Stimulated activated naive CD8-positive, alpha-beta T cell treated with anti-CD3 and anti-CD28 coated beads, Interleukin-15, amount 100 ng/mL, for 72 hours (primary cell): ENCODE measurements at regions not wholly inside any gene's neighbourhood (a gene's known extent, or its start where the extent isn't known, plus 50 kb on each side); places are given as distances from the start of the nearest gene placed in this dataset.

Experiments
- ATAC-seq: fragments of 150-1000 bp; cut with Tn5 transposase; 2 replicates; pipeline ENCODE4 v1.10.0; 2021; ENCODE audit warnings: mild to moderate bottlenecking, moderate library complexity
- DNase-seq, 2 donors: peaks; one replicate each; pipeline ENCODE4 v3.0.0; 2021 to 2022
- H3K27ac Mint-ChIP-seq, 2 donors: one replicate each; pipeline ENCODE4 v1.8.0; 2022; ENCODE audit warnings: mild to moderate bottlenecking in 2 of 2, mixed read lengths in 2 of 2, moderate library complexity in 2 of 2
- H3K27me3 Mint-ChIP-seq: one replicate; pipeline ENCODE4 v1.8.0; 2022; ENCODE audit warnings: mixed read lengths
- H3K4me1 Mint-ChIP-seq: one replicate; pipeline ENCODE4 v1.8.0; 2022; ENCODE audit warnings: mild to moderate bottlenecking, mixed read lengths
- H3K4me3 Mint-ChIP-seq, 2 donors: one replicate each; pipeline ENCODE4 v1.8.0; 2022; ENCODE audit warnings: mild to moderate bottlenecking in 2 of 2, mixed read lengths in 2 of 2, moderate library complexity in 1 of 2
- H3K9me3 Mint-ChIP-seq, 2 donors: one replicate each; pipeline ENCODE4 v1.8.0; 2022; ENCODE audit warnings: mixed read lengths in 2 of 2

- no peaks in the 10 kb centered on the region for H3K27me3 Mint-ChIP-seq
Measured at GRCh38 chr1:188424176-188424575, 1595.4 kb downstream of the PLA2G4A start.

GRCh38 chr1:188425687-188426086 is 1596.9 kb downstream of the PLA2G4A start:
- no peak for DNase-seq
- peaks cover 0 to under 1% of the 10 kb centered on the region in 2 donors for H3K9me3 Mint-ChIP-seq
- no peaks in the 10 kb centered on the region for H3K4me1 Mint-ChIP-seq
- no peak overlapping the region for H3K27ac Mint-ChIP-seq
- H3K27me3 Mint-ChIP-seq, result no peaks in the 10 kb centered on the region
- H3K4me3 Mint-ChIP-seq, result no peak overlapping the region
- ATAC-seq, result no peak

More at GRCh38 chr1:188424176-188424575, 1595.4 kb downstream of the PLA2G4A start:
- Mint-ChIP-seq H3K4me1 (no peaks in the 10 kb centered on the region), H3K4me3 (no peak overlapping the region), H3K9me3 (peaks cover 0 to 6% of the 10 kb centered on the region in 2 donors), H3K27ac (no peak overlapping the region)
- ATAC-seq (no peak), DNase-seq (no peak)

GRCh38 chr1:188426561-188426960 is 1597.8 kb downstream of the PLA2G4A start:
- Mint-ChIP-seq H3K4me1 (no peaks in the 10 kb centered on the region), H3K4me3 (no peak overlapping the region), H3K9me3 (no peaks in the 10 kb centered on the region), H3K27me3 (no peaks in the 10 kb centered on the region), H3K27ac (no peak overlapping the region)
- ATAC-seq (no peak), DNase-seq (no peak)

GRCh38 chr1:188427642-188428041 is 1598.9 kb downstream of the PLA2G4A start:
- no peaks in the 10 kb centered on the region for H3K27me3 Mint-ChIP-seq
- ATAC-seq (no peak), DNase-seq (no peak)
- H3K4me3 Mint-ChIP-seq, result no peak overlapping the region
- no peak overlapping the region for H3K27ac Mint-ChIP-seq
- H3K9me3 Mint-ChIP-seq, result no peaks in the 10 kb centered on the region
- H3K4me1 Mint-ChIP-seq, result no peaks in the 10 kb centered on the region

GRCh38 chr1:188429386-188429785 is 1600.6 kb downstream of the PLA2G4A start:
- DNase-seq, result no peak
- Mint-ChIP-seq H3K9me3 (no peaks in the 10 kb centered on the region), H3K4me1 (no peaks in the 10 kb centered on the region)

GRCh38 chr1:188432427-188432826 is 1603.7 kb downstream of the PLA2G4A start:
- Mint-ChIP-seq H3K4me1 (no peaks in the 10 kb centered on the region), H3K27me3 (no peaks in the 10 kb centered on the region), H3K27ac (no peak overlapping the region), H3K9me3 (no peaks in the 10 kb centered on the region), H3K4me3 (no peak overlapping the region)
- DNase-seq, result no peak
- ATAC-seq, result no peak

More at GRCh38 chr1:188429386-188429785, 1600.6 kb downstream of the PLA2G4A start:
- Mint-ChIP-seq H3K4me3 (no peak overlapping the region), H3K27me3 (no peaks in the 10 kb centered on the region), H3K27ac (no peak overlapping the region)
- no peak for ATAC-seq

GRCh38 chr1:188433425-188433824 is 1604.7 kb downstream of the PLA2G4A start:
- ATAC-seq (no peak), DNase-seq (no peak)
- Mint-ChIP-seq H3K4me3 (no peak overlapping the region), H3K4me1 (no peaks in the 10 kb centered on the region), H3K27me3 (no peaks in the 10 kb centered on the region), H3K27ac (no peak overlapping the region), H3K9me3 (peaks cover 0 to 4% of the 10 kb centered on the region in 2 donors)

GRCh38 chr1:188444526-188444925 is 1615.8 kb downstream of the PLA2G4A start:
- Mint-ChIP-seq H3K9me3 (peaks cover 0 to 4% of the 10 kb centered on the region in 2 donors), H3K27me3 (no peaks in the 10 kb centered on the region), H3K4me3 (no peak overlapping the region), H3K4me1 (no peaks in the 10 kb centered on the region), H3K27ac (no peak overlapping the region)
- no peak for ATAC-seq
- no peak for DNase-seq

GRCh38 chr1:188462837-188463236 is 1634.1 kb downstream of the PLA2G4A start:
- Mint-ChIP-seq H3K27me3 (no peaks in the 10 kb centered on the region), H3K27ac (no peak overlapping the region), H3K4me1 (no peaks in the 10 kb centered on the region), H3K9me3 (peaks cover under 1 to 11% of the 10 kb centered on the region in 2 donors), H3K4me3 (no peak overlapping the region)
- no peak for DNase-seq
- ATAC-seq, result no peak

- ATAC-seq (no peak), DNase-seq (no peak)
- H3K27me3 Mint-ChIP-seq, result no peaks in the 10 kb centered on the region
- H3K9me3 Mint-ChIP-seq, result peaks cover 0 to under 1% of the 10 kb centered on the region in 2 donors
- H3K27ac Mint-ChIP-seq, result no peak overlapping the region
- no peaks in the 10 kb centered on the region for H3K4me1 Mint-ChIP-seq
- no peak overlapping the region for H3K4me3 Mint-ChIP-seq
Measured at GRCh38 chr1:188463919-188464318, 1635.2 kb downstream of the PLA2G4A start.

GRCh38 chr1:188466539-188466938 is 1637.8 kb downstream of the PLA2G4A start:
- Mint-ChIP-seq H3K4me3 (no peak overlapping the region), H3K4me1 (no peaks in the 10 kb centered on the region), H3K27me3 (no peaks in the 10 kb centered on the region), H3K9me3 (no peaks in the 10 kb centered on the region), H3K27ac (no peak overlapping the region)
- ATAC-seq, result no peak
- DNase-seq, result no peak

- no peak for ATAC-seq
- Mint-ChIP-seq H3K27me3 (no peaks in the 10 kb centered on the region), H3K4me3 (no peak overlapping the region), H3K9me3 (peaks cover 6 to 12% of the 10 kb centered on the region in 2 donors), H3K27ac (no peak overlapping the region), H3K4me1 (no peaks in the 10 kb centered on the region)
- DNase-seq, result no peak
Measured at GRCh38 chr1:188476606-188477005, 1647.9 kb downstream of the PLA2G4A start.

- H3K27ac Mint-ChIP-seq, result no peak overlapping the region
- H3K27me3 Mint-ChIP-seq, result no peaks in the 10 kb centered on the region
Measured at GRCh38 chr1:188489336-188490112, 1660.8 kb downstream of the PLA2G4A start.

GRCh38 chr1:188496506-188496905 is 1667.8 kb downstream of the PLA2G4A start:
- ATAC-seq (no peak), DNase-seq (no peak)
- Mint-ChIP-seq H3K27ac (no peak overlapping the region), H3K27me3 (no peaks in the 10 kb centered on the region), H3K4me1 (no peaks in the 10 kb centered on the region), H3K4me3 (no peak overlapping the region), H3K9me3 (peaks cover 17 to 32% of the 10 kb centered on the region in 2 donors)

More at GRCh38 chr1:188489336-188490112, 1660.8 kb downstream of the PLA2G4A start:
- ATAC-seq (no peak), DNase-seq (no peak)
- H3K9me3 Mint-ChIP-seq, result peaks cover 0 to 4% of the 10 kb centered on the region in 2 donors
- no peaks in the 10 kb centered on the region for H3K4me1 Mint-ChIP-seq
- H3K4me3 Mint-ChIP-seq, result no peak overlapping the region

GRCh38 chr1:188497020-188497419 is 1668.3 kb downstream of the PLA2G4A start:
- Mint-ChIP-seq H3K9me3 (peaks cover 17 to 32% of the 10 kb centered on the region in 2 donors), H3K4me1 (no peaks in the 10 kb centered on the region), H3K4me3 (no peak overlapping the region), H3K27ac (no peak overlapping the region), H3K27me3 (no peaks in the 10 kb centered on the region)
- ATAC-seq (no peak), DNase-seq (no peak)

GRCh38 chr1:188499690-188500089 is 1670.9 kb downstream of the PLA2G4A start:
- ATAC-seq (no peak), DNase-seq (no peak)
- Mint-ChIP-seq H3K9me3 (peaks cover 17 to 32% of the 10 kb centered on the region in 2 donors), H3K4me1 (no peaks in the 10 kb centered on the region), H3K27me3 (no peaks in the 10 kb centered on the region), H3K27ac (no peak overlapping the region), H3K4me3 (no peak overlapping the region)

GRCh38 chr1:188514917-188515316 is 1686.2 kb downstream of the PLA2G4A start:
- Mint-ChIP-seq H3K9me3 (peaks cover 5 to 11% of the 10 kb centered on the region in 2 donors), H3K4me1 (no peaks in the 10 kb centered on the region), H3K27me3 (no peaks in the 10 kb centered on the region), H3K4me3 (no peak overlapping the region), H3K27ac (no peak overlapping the region)
- DNase-seq, result no peak
- no peak for ATAC-seq
